Endodermal cell (in vitro differentiated cells): ENCODE measurements at regions not wholly inside any gene's neighbourhood (a gene's known extent, or its start where the extent isn't known, plus 50 kb on each side); places are given as distances from the start of the nearest gene placed in this dataset.
"Not testable (repeated sequence)": the region's sequence is repeated elsewhere in the genome, so short reads cannot be mapped to it uniquely, and the experiment has no call there.

Experiments
- DNase-seq: peaks from one replicate; pipeline ENCODE4 v3.0.0-alpha.2; 2017
- H3K27ac ChIP-seq: 2 replicates; pipeline ENCODE4 v1.5.1; 2013; ENCODE audit warnings: mild to moderate bottlenecking, low read depth, low read length, moderate library complexity
- H3K27me3 ChIP-seq: 2 replicates; pipeline ENCODE4 v1.6.1; 2013; ENCODE audit warnings: mild to moderate bottlenecking, low read length, moderate library complexity; ENCODE audit not compliant: insufficient read depth, control insufficient read depth, poor library complexity, severe bottlenecking
- H3K36me3 ChIP-seq: 2 replicates; pipeline ENCODE4 v1.7.0; 2013; ENCODE audit warnings: mild to moderate bottlenecking, low read length, moderate library complexity; ENCODE audit not compliant: control insufficient read depth, insufficient read depth
- H3K4me1 ChIP-seq: one replicate; pipeline ENCODE4 v1.7.0; 2013; ENCODE audit warnings: low read length; ENCODE audit not compliant: control insufficient read depth, insufficient read depth
- H3K4me3 ChIP-seq: 2 replicates; pipeline ENCODE4 v1.5.1; 2013; ENCODE audit warnings: mild to moderate bottlenecking, low read length, moderate library complexity
- H3K9ac ChIP-seq: 2 replicates; pipeline ENCODE4 v1.6.1; 2013; ENCODE audit warnings: mild to moderate bottlenecking, low read length, moderate library complexity; ENCODE audit not compliant: poor library complexity, severe bottlenecking; ENCODE audit errors: extremely low read depth
- H3K9me3 ChIP-seq: 2 replicates; pipeline ENCODE4 v1.6.1; 2013; ENCODE audit warnings: mild to moderate bottlenecking, low read length, moderate library complexity; ENCODE audit not compliant: control insufficient read depth
- H3K27ac Mint-ChIP-seq: 2 replicates; pipeline ENCODE4 v1.8.0; 2020; ENCODE audit warnings: mixed read lengths
- H3K27me3 Mint-ChIP-seq: 2 replicates; pipeline ENCODE4 v1.8.0; 2021; ENCODE audit warnings: mild to moderate bottlenecking, mixed read lengths; ENCODE audit not compliant: insufficient read depth
- H3K36me3 Mint-ChIP-seq: 2 replicates; pipeline ENCODE4 v1.8.0; 2020; ENCODE audit warnings: low read depth, mixed read lengths
- H3K4me1 Mint-ChIP-seq: 2 replicates; pipeline ENCODE4 v1.8.0; 2020; ENCODE audit warnings: mixed read lengths
- H3K4me3 Mint-ChIP-seq: 2 replicates; pipeline ENCODE4 v1.8.0; 2020; ENCODE audit warnings: mild to moderate bottlenecking, moderate library complexity, mixed read lengths
- H3K9me3 Mint-ChIP-seq: 2 replicates; pipeline ENCODE4 v1.8.0; 2020; ENCODE audit warnings: mild to moderate bottlenecking, mixed read lengths
- WGBS, 2 experiments: methylation state at CpG; one replicate each; pipeline versions ENCODE4 v1.1.5 to v1.1.7; 2013; ENCODE audit warnings: missing lambda C conversion rate in 2 of 2, mixed read lengths in 1 of 2; ENCODE audit not compliant: insufficient coverage in 1 of 2, insufficient read length in 1 of 2; 5-methylcytosine and 5-hydroxymethylcytosine counted together
- TF ChIP-seq, protein P1 (sequence below): fragments of 200-600 bp; sonication (generic); conservative IDR thresholded peaks from 2 replicates; pipeline ENCODE4 v1.5.0; 2021; ENCODE audit warnings: antibody characterized with exemption, mild to moderate bottlenecking

DNA sequence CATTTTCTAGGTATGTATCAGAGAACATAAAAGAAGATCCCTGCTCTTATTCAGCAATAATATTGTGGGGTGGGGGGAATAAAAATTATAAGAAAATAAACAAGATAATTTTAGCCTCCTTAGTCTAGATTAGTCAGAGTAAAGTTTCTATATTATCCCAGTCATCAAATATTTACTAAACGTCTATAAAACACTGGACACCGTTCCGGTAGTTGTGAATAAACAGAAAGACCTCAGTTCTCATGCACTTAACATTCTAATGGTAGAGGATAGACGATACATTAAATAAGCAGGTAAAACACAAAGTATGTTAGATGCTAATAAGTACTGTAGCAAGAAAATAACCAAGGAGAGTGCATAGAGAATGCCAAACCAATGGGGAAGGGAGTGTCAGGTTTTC, 425.0 kb downstream of the GBE1 start:
- DNase-seq, result no peak
- no peak overlapping the region for H3K27ac Mint-ChIP-seq
- H3K36me3 ChIP-seq, result no peaks in the 10 kb centered on the region
- H3K4me1 Mint-ChIP-seq, result peaks cover 16% of the 10 kb centered on the region
- H3K27me3 Mint-ChIP-seq, result no peaks in the 10 kb centered on the region
- H3K4me1 ChIP-seq, result peaks cover 4% of the 10 kb centered on the region
- H3K9ac ChIP-seq, result no peak overlapping the region
- WGBS, 2 experiments, result 92 to 100% methylated on average over 1 to 4 of the region's 4 CpGs
- no peak overlapping the region for H3K4me3 Mint-ChIP-seq
- H3K36me3 Mint-ChIP-seq, result no peaks in the 10 kb centered on the region
- H3K9me3 Mint-ChIP-seq, result no peaks in the 10 kb centered on the region
- TF ChIP-seq, protein P1, sequence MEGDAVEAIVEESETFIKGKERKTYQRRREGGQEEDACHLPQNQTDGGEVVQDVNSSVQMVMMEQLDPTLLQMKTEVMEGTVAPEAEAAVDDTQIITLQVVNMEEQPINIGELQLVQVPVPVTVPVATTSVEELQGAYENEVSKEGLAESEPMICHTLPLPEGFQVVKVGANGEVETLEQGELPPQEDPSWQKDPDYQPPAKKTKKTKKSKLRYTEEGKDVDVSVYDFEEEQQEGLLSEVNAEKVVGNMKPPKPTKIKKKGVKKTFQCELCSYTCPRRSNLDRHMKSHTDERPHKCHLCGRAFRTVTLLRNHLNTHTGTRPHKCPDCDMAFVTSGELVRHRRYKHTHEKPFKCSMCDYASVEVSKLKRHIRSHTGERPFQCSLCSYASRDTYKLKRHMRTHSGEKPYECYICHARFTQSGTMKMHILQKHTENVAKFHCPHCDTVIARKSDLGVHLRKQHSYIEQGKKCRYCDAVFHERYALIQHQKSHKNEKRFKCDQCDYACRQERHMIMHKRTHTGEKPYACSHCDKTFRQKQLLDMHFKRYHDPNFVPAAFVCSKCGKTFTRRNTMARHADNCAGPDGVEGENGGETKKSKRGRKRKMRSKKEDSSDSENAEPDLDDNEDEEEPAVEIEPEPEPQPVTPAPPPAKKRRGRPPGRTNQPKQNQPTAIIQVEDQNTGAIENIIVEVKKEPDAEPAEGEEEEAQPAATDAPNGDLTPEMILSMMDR, result no peak
- H3K4me3 ChIP-seq, result no peak overlapping the region
- H3K27me3 ChIP-seq, result no peaks in the 10 kb centered on the region
- H3K27ac ChIP-seq, result no peak overlapping the region
- H3K9me3 ChIP-seq, result no peaks in the 10 kb centered on the region

DNA sequence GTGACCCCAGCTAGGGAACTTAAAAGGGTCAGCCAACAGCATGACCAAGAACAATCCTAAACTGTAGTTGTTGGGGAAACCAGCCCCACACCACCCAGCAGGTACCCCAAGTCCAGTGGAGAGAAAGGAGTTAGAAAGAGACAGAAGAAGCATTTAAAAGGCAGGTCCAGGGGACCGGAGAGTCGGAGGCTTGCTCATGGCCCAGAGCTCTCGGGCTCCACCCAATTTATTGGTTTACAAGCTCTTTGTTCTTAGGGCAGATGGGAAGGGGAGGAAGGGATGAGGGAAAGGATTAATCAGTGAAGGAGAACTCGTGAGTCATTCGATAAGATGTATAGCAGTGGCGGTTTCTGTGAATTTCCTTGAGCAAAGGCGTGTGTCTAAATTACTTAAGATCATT, 431.6 kb downstream of the GBE1 start:
- H3K27me3 ChIP-seq, H3K4me3 Mint-ChIP-seq, H3K27me3 Mint-ChIP-seq, H3K4me1 Mint-ChIP-seq, H3K36me3 ChIP-seq, H3K4me1 ChIP-seq, DNase-seq, H3K9me3 ChIP-seq, H3K27ac Mint-ChIP-seq, H3K36me3 Mint-ChIP-seq, H3K9ac ChIP-seq, H3K9me3 Mint-ChIP-seq, H3K27ac ChIP-seq, H3K4me3 ChIP-seq: not testable (repeated sequence)
- WGBS, 2 experiments, result 93% methylated on average over 7 of the region's 7 CpGs; no CpG with 5 or more reads in 1 of the 2 experiments

DNA sequence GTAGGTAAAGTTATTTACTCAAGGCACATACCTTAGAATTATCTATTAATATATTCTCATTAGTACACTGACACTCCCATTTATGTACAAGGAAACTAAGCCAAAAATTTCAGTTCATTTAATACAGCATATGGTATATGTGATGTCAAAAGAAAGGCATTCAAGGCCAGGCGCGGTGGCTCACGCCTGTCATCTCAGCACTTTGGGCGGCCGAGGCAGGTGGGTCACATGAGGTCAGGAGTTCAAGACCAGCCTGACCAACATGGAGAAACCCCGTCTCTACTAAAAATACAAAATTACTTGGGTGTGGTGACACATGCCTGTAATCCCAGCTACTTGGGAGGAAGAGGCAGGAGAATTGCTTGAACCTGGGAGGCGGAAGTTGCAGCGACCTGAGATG, 435.2 kb downstream of the GBE1 start:
- DNase-seq, result no peak
- TF ChIP-seq, protein P1, result no peak
- no peak overlapping the region for H3K4me3 ChIP-seq
- H3K36me3 ChIP-seq, result no peaks in the 10 kb centered on the region
- peaks cover 2% of the 10 kb centered on the region for H3K27me3 Mint-ChIP-seq
- no peak overlapping the region for H3K9ac ChIP-seq
- H3K27me3 ChIP-seq, result no peaks in the 10 kb centered on the region
- no peaks in the 10 kb centered on the region for H3K4me1 Mint-ChIP-seq
- no peaks in the 10 kb centered on the region for H3K9me3 ChIP-seq
- no peak overlapping the region for H3K27ac ChIP-seq
- H3K4me3 Mint-ChIP-seq, result no peak overlapping the region
- no peaks in the 10 kb centered on the region for H3K4me1 ChIP-seq
- 94 to 95% methylated on average over 7 to 8 of the region's 8 CpGs for WGBS, 2 experiments
- H3K9me3 Mint-ChIP-seq, result no peaks in the 10 kb centered on the region
- H3K36me3 Mint-ChIP-seq, result no peaks in the 10 kb centered on the region
- H3K27ac Mint-ChIP-seq, result no peak overlapping the region

DNA sequence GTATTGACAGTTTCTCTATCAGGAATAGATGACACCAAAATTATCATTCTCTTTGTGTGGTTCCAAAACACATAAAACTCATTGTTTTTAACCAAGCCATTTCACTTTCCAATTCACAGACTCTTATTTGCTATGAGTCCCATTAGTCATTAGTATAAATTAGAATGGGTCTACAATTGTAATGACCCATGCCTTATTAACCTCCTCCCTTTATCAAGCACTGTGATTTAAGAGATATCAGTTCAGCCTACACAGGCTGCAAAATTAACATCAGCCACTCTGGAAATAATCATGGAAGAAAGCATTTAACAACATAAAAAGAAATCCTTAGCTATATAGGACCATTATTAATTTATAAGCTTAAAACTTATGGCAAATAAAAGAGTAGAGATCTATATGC, 440.6 kb downstream of the GBE1 start:
- no peaks in the 10 kb centered on the region for H3K36me3 ChIP-seq
- Mint-ChIP-seq H3K9me3 (no peaks in the 10 kb centered on the region), H3K4me3 (no peak overlapping the region), H3K27ac (no peak overlapping the region), H3K27me3 (peaks cover 2% of the 10 kb centered on the region), H3K4me1 (no peaks in the 10 kb centered on the region), H3K36me3 (no peaks in the 10 kb centered on the region)
- no peaks in the 10 kb centered on the region for H3K27me3 ChIP-seq
- no peaks in the 10 kb centered on the region for H3K4me1 ChIP-seq
- no peak overlapping the region for H3K27ac ChIP-seq
- no peaks in the 10 kb centered on the region for H3K9me3 ChIP-seq
- TF ChIP-seq, protein P1, result no peak
- no peak overlapping the region for H3K9ac ChIP-seq
- H3K4me3 ChIP-seq, result no peak overlapping the region
- DNase-seq, result no peak
